PFSK-1 (cell line): ENCODE measurements at regions not wholly inside any gene's neighbourhood (a gene's known extent, or its start where the extent isn't known, plus 50 kb on each side); places are given as distances from the start of the nearest gene placed in this dataset.

Experiments
- FOXP2 ChIP-seq: optimal IDR thresholded peaks from 2 replicates; pipeline ENCODE3; 2011; ENCODE audit warnings: borderline replicate concordance, control low read depth, inconsistent platforms; ENCODE audit not compliant: insufficient read depth; ENCODE audit errors: extremely low read length, extremely low read depth
- POLR2AphosphoS5 ChIP-seq: IDR thresholded peaks from 2 replicates; pipeline ENCODE4 v1.6.1; 2012; ENCODE audit warnings: low read depth, mild to moderate bottlenecking, control low read depth, low read length, moderate library complexity

DNA sequence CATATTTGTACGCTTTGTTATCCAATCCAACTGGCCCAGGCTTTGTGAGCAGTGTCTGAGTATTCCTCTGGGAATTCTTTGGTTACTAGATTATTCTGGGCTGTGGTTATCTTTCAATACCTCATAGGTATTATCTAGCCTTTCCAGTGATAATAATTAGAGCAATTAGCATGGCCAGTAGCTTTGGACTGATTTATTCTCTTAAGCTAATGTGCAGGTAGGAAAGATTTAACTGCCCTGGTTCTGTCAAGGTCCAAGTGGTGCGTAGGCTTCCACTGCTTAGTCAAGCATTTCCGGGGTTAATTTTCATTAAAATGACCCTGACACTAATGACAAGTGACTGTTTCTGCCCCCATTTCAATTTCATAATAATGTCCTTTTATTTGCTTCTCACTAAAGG is 54.2 kb upstream of the PMFBP1 start:
- TF ChIP-seq FOXP2 = no peak
- TF ChIP-seq POLR2AphosphoS5 = no peak
